K562 (cell line): ENCODE measurements at regions not wholly inside any gene's neighbourhood (a gene's known extent, or its start where the extent isn't known, plus 50 kb on each side); places are given as distances from the start of the nearest gene placed in this dataset.

ENCODE experiments used
- ATAC-seq: fragments of 200-7000 bp; cut with Tn5 transposase; 3 replicates; pipeline ENCODE4 v1.9.1; 2020; ENCODE audit warnings: moderate library complexity
- BruUV-seq: library from RNA; stranded (reverse); fragments of 400-500 nt; replicated peaks from 2 replicates; lab custom pipeline; 2021; lab: Mats Ljungman, UMichigan
- CTCF ChIA-PET: fragments of 300-600 bp; formaldehyde crosslinking; extraction: SDS; loops from one replicate; lab custom pipeline; 2021; ENCODE audit warnings: low intra/inter-chr PET ratio; lab: Yijun Ruan, JAX
- POLR2A ChIA-PET: fragments of 300-600, 350-650 bp; sonication (Branson Sonifier 250); formaldehyde crosslinking; extraction: SDS; loops from one replicate; lab custom pipeline; 2021; ENCODE audit warnings: antibody characterized with exemption, inconsistent platforms; lab: Yijun Ruan, JAX
- DNase-seq, 4 experiments: peaks; one replicate each; pipeline versions ENCODE4 v3.0.0 to v3.0.0-alpha.2; 2011 to 2018; ENCODE audit warnings: low spot score in 3 of 4, mixed read lengths in 3 of 4; ENCODE audit errors: extremely low read depth in 1 of 4
- FAIRE-seq: peaks from 2 replicates; lab custom pipeline; 2011; peaks lifted over from hg19 to GRCh38; lab: Jason Lieb, UNC
- H2AFZ ChIP-seq: 2 replicates; pipeline ENCODE4 v1.6.0; 2011; ENCODE audit warnings: low read depth, low read length, control low read depth, inconsistent platforms
- H3K27ac ChIP-seq: fragments of 200-600 bp; 3 replicates; pipeline ENCODE4 v1.8.0; 2011; ENCODE audit warnings: low read depth, mild to moderate bottlenecking, control low read depth, inconsistent platforms, low read length, moderate library complexity, mixed read lengths; ENCODE audit errors: extremely low read depth
- H3K27me3 ChIP-seq, 2 experiments: fragments of 300-600 bp in 1 of 2; 2 replicates in 1 of 2; 3 replicates in 1 of 2; pipeline versions ENCODE4 v1.6.0 to v1.8.0; 2011; ENCODE audit warnings: inconsistent platforms in 2 of 2, low read length in 2 of 2, mild to moderate bottlenecking in 1 of 2, mixed read lengths in 1 of 2, moderate library complexity in 1 of 2; ENCODE audit not compliant: control insufficient read depth in 2 of 2, insufficient read depth in 2 of 2
- H3K36me3 ChIP-seq: fragments of 300-600 bp; 3 replicates; pipeline ENCODE4 v1.8.0; 2011; ENCODE audit warnings: mild to moderate bottlenecking, low read length, inconsistent platforms; ENCODE audit not compliant: control insufficient read depth, insufficient read depth
- H3K4me1 ChIP-seq, 2 experiments: fragments of 200-600 bp in 1 of 2; replicated peaks in 1 of 2; 2 replicates in 1 of 2; 3 replicates in 1 of 2; pipeline versions ENCODE4 v1.5.1 to v1.8.0; 2011; ENCODE audit warnings: inconsistent platforms in 2 of 2, low read length in 2 of 2, mild to moderate bottlenecking in 1 of 2, mixed read lengths in 1 of 2, moderate library complexity in 1 of 2; ENCODE audit not compliant: control insufficient read depth in 2 of 2, insufficient read depth in 2 of 2
- H3K4me2 ChIP-seq: 2 replicates; pipeline ENCODE4 v1.6.1; 2011; ENCODE audit warnings: low read length, control low read depth, inconsistent platforms, mixed read lengths; ENCODE audit not compliant: insufficient read depth
- H3K4me3 ChIP-seq: fragments of 200-600 bp; sonication (generic), shearing (Covaris generic); 2 replicates; pipeline ENCODE4 v1.5.1; 2016; ENCODE audit warnings: control low read depth, inconsistent platforms
- H3K79me2 ChIP-seq: fragments of 200-600 bp; 3 replicates; pipeline ENCODE4 v1.8.0; 2011; ENCODE audit warnings: low read length, inconsistent platforms; ENCODE audit not compliant: control insufficient read depth, insufficient read depth
- H3K9ac ChIP-seq, 2 experiments: 2 replicates each; pipeline versions ENCODE4 v1.6.0 to v1.6.1; 2011; ENCODE audit warnings: low read depth in 2 of 2, low read length in 2 of 2, control low read depth in 1 of 2, inconsistent platforms in 1 of 2, mild to moderate bottlenecking in 1 of 2, mixed read lengths in 1 of 2; ENCODE audit not compliant: insufficient read depth in 1 of 2
- H3K9me1 ChIP-seq: one replicate; pipeline ENCODE4 v1.6.0; 2011; ENCODE audit warnings: inconsistent platforms, mild to moderate bottlenecking, low read length, moderate library complexity; ENCODE audit not compliant: control insufficient read depth, insufficient read depth
- H3K9me3 ChIP-seq: replicated peaks from 2 replicates; pipeline ENCODE4 v1.5.1; 2011; ENCODE audit warnings: low read depth, low read length, inconsistent platforms; ENCODE audit not compliant: control insufficient read depth, insufficient read depth
- H4K20me1 ChIP-seq: replicated peaks from 2 replicates; pipeline ENCODE4 v1.6.1; 2011; ENCODE audit warnings: low read length, inconsistent platforms, mixed read lengths; ENCODE audit not compliant: control insufficient read depth, insufficient read depth
- BRF1 ChIP-seq: IDR thresholded peaks from 3 replicates; pipeline ENCODE4 v1.6.1; 2011; ENCODE audit warnings: borderline replicate concordance, mild to moderate bottlenecking; ENCODE audit not compliant: insufficient read length; ENCODE audit errors: extremely low read depth
- GABPB2 ChIP-seq: fragments of 250-450 bp; sonication (Bioruptor Pico); conservative IDR thresholded peaks from 2 replicates; pipeline ENCODE4 v1.5.1; 2021; ENCODE audit warnings: mild to moderate bottlenecking
- MBD1 ChIP-seq: fragments of 250-450 bp; sonication (Bioruptor Pico); IDR thresholded peaks from 2 replicates; pipeline ENCODE4 v1.8.0; 2022; ENCODE audit warnings: inconsistent platforms
- MEIS2 ChIP-seq: fragments of 450-650 bp; IDR thresholded peaks from 2 replicates; pipeline ENCODE4 v1.6.1; 2014; ENCODE audit warnings: mild to moderate bottlenecking; ENCODE audit not compliant: partially characterized antibody
- TFAM ChIP-seq: fragments of 250-450 bp; sonication (Bioruptor Pico); conservative IDR thresholded peaks from 2 replicates; pipeline ENCODE4 v1.5.0; 2021; ENCODE audit warnings: mild to moderate bottlenecking, moderate library complexity
- ZNF224 ChIP-seq: sonication (generic); formaldehyde crosslinking; IDR thresholded peaks from 2 replicates; pipeline ENCODE4 v1.8.0; 2022; ENCODE audit warnings: mild to moderate bottlenecking, missing genetic modification reagents
- WGBS: fragments of 100-300 bp; shearing (Covaris generic); methylation state at CpG from one replicate; pipeline ENCODE4 v1.1.6; 2016; ENCODE audit warnings: low coverage, mixed read lengths; ENCODE audit not compliant: insufficient coverage; ENCODE audit errors: missing lambda C conversion rate; 5-methylcytosine and 5-hydroxymethylcytosine counted together
- in situ Hi-C: fragments of 300-500 bp; cut with MboI; formaldehyde crosslinking; loops from 4 replicates; pipeline ENCODE4 v1.15.0; 2018; ENCODE audit warnings: inconsistent platforms, mixed read lengths
- intact Hi-C: fragments of 100-400 bp; cut with micrococcal nuclease; formaldehyde crosslinking; loops from 2 replicates; pipeline ENCODE4 v1.14.2; 2022

DNA sequence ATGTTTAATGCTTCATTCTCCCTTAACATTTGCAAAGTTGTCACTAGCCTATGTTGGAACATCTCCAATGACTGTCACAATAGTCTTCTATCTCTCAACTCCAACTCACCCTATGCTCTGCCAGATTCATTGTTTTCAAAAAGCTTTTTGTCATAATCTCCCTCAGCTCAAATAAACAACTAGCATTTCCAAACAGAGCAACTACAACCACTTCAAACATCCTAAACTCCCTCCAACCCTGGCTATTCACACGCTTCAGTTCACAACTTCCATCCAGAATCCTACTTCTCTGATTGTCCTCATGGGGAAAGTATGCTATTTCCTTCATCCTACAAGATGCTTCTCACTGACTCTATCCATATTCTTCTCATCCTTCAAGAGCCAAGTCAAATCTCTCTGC, 139.2 kb upstream of the VRK2 start:
- no peaks in the 10 kb centered on the region for H3K4me1 ChIP-seq
- DNase-seq (no peak), FAIRE-seq (no peak), ATAC-seq (no peak)
- peaks cover 0 to 3% of the 10 kb centered on the region in 2 experiments; a peak in 1 of 5 replicates for H3K27me3 ChIP-seq
- CTCF ChIA-PET: interaction anchor here (0.6 kb wide), 1 partner anchor 647 kb away, joined by 3 read pairs; no protein-coding TSS in a partner anchor
- H3K9ac ChIP-seq: no peak overlapping the region
- WGBS: 0% methylated on average over 1 of the region's 1 CpG
- no peak overlapping the region for H3K4me2 ChIP-seq
- H3K9me3 ChIP-seq: no peaks in the 10 kb centered on the region
- H3K79me2 ChIP-seq: no peaks in the 10 kb centered on the region
- POLR2A ChIA-PET: no interaction called here
- no peaks in the 10 kb centered on the region for H3K36me3 ChIP-seq
- no peaks in the 10 kb centered on the region for H4K20me1 ChIP-seq
- BruUV-seq: no TSS peak
- no peak overlapping the region for H3K27ac ChIP-seq
- no peak overlapping the region for H2AFZ ChIP-seq
- in situ Hi-C loops: loop anchor here (25.0 kb wide), 1 partner anchor 530 kb away; no protein-coding TSS in a partner anchor
- TF ChIP-seq BRF1: no peak
- no peak for TF ChIP-seq MEIS2
- TF ChIP-seq TFAM (CRISPR knock-in tag): no peak
- TF ChIP-seq ZNF224 (CRISPR knock-in tag): no peak
- TF ChIP-seq MBD1 (CRISPR knock-in tag): no peak
- no peak for TF ChIP-seq GABPB2 (CRISPR knock-in tag)
- TF ChIP-seq, all 486 proteins: peak for 0
- no peak overlapping the region for H3K4me3 ChIP-seq
- intact Hi-C loops: loop anchor here (2.0 to 10.0 kb wide), 5 partner anchors 139 to 777 kb away; partner anchors contain the start of gene VRK2
- no peaks in the 10 kb centered on the region for H3K9me1 ChIP-seq
